HepG2 (cell line): ENCODE measurements at regions not wholly inside any gene's neighbourhood (a gene's known extent, or its start where the extent isn't known, plus 50 kb on each side); places are given as distances from the start of the nearest gene placed in this dataset.

Experiments
- ATAC-seq: fragments of 200-7000 bp; cut with Tn5 transposase; 3 replicates; pipeline ENCODE4 v1.9.1; 2020; ENCODE audit warnings: mild to moderate bottlenecking, moderate library complexity
- BruUV-seq: library from RNA; stranded (reverse); fragments of 400-500 nt; replicated peaks from 2 replicates; lab custom pipeline; 2021; lab: Mats Ljungman, UMichigan
- CTCF ChIA-PET: fragments of 300-600 bp; formaldehyde crosslinking; extraction: SDS; loops from one replicate; lab custom pipeline; 2021; ENCODE audit warnings: low total read pairs, inconsistent platforms, low intra/inter-chr PET ratio; lab: Yijun Ruan, JAX
- POLR2A ChIA-PET: fragments of 350-600 bp; sonication (Branson Sonifier 250); formaldehyde crosslinking; loops from one replicate; lab custom pipeline; 2020; ENCODE audit warnings: antibody characterized with exemption, inconsistent platforms; lab: Yijun Ruan, JAX
- DNase-seq: peaks from one replicate; pipeline ENCODE4 v3.0.0-alpha.2; 2015; ENCODE audit warnings: low spot score
- FAIRE-seq: peaks from 3 replicates; lab custom pipeline; 2011; peaks lifted over from hg19 to GRCh38; lab: Jason Lieb, UNC
- H2AFZ ChIP-seq: one replicate; pipeline ENCODE4 v1.6.1; 2011; ENCODE audit warnings: low read length, inconsistent platforms
- H3K27ac ChIP-seq: fragments of 300-600 bp; 3 replicates; pipeline ENCODE4 v1.8.0; 2011; ENCODE audit warnings: mixed run types, mild to moderate bottlenecking, mixed read lengths, low read length, inconsistent platforms; ENCODE audit not compliant: insufficient read depth; ENCODE audit errors: extremely low read length
- H3K27me3 ChIP-seq, 2 experiments: fragments of 200-600 bp in 1 of 2; 2 replicates in 1 of 2; 3 replicates in 1 of 2; pipeline versions ENCODE4 v1.6.0 to v1.8.0; 2011; ENCODE audit warnings: low read length in 2 of 2, mild to moderate bottlenecking in 2 of 2, moderate library complexity in 2 of 2, inconsistent platforms in 1 of 2; ENCODE audit not compliant: insufficient read depth in 2 of 2, control insufficient read depth in 1 of 2
- H3K36me3 ChIP-seq, 2 experiments: fragments of 200-600 bp in 1 of 2; replicated peaks in 1 of 2; 2 replicates in 1 of 2; 3 replicates in 1 of 2; pipeline versions ENCODE4 v1.5.1 to v1.8.0; 2011; ENCODE audit warnings: low read length in 2 of 2, inconsistent platforms in 1 of 2; ENCODE audit not compliant: insufficient read depth in 2 of 2, control insufficient read depth in 1 of 2
- H3K4me1 ChIP-seq: 2 replicates; pipeline ENCODE4 v1.5.1; 2012; ENCODE audit warnings: low read length, inconsistent platforms; ENCODE audit not compliant: insufficient read depth
- H3K4me2 ChIP-seq: 2 replicates; pipeline ENCODE4 v1.6.0; 2011; ENCODE audit warnings: low read depth, low read length, inconsistent platforms
- H3K4me3 ChIP-seq, 3 experiments: fragments of 200-600 bp in 1 of 3; sonication (generic), shearing (Covaris generic) in 1 of 3; replicated peaks in 1 of 3; 2 replicates each; pipeline ENCODE4 v1.5.1; 2011 to 2016; ENCODE audit warnings: low read length in 3 of 3, inconsistent platforms in 2 of 3, low read depth in 2 of 3, mild to moderate bottlenecking in 2 of 3, control low read depth in 1 of 3, mixed read lengths in 1 of 3; ENCODE audit not compliant: insufficient read depth in 1 of 3
- H3K79me2 ChIP-seq: one replicate; pipeline ENCODE4 v1.6.1; 2011; ENCODE audit warnings: low read length, inconsistent platforms; ENCODE audit not compliant: insufficient read depth
- H3K9ac ChIP-seq: 2 replicates; pipeline ENCODE4 v1.6.0; 2011; ENCODE audit warnings: mild to moderate bottlenecking, low read depth, low read length, inconsistent platforms; ENCODE audit not compliant: insufficient read depth
- H3K9me3 ChIP-seq: 2 replicates; pipeline ENCODE4 v1.5.1; 2012; ENCODE audit warnings: mild to moderate bottlenecking, low read length
- H4K20me1 ChIP-seq: 2 replicates; pipeline ENCODE4 v1.6.0; 2011; ENCODE audit warnings: inconsistent platforms, mild to moderate bottlenecking, low read length, moderate library complexity; ENCODE audit not compliant: insufficient read depth
- HMG20B ChIP-seq: conservative IDR thresholded peaks from 2 replicates; pipeline ENCODE4 v1.6.1; 2016; ENCODE audit warnings: missing genetic modification reagents, missing compliant biosample characterization
- PAWR ChIP-seq: sonication (generic); formaldehyde crosslinking; IDR thresholded peaks from 2 replicates; pipeline ENCODE4 v1.4.0; 2020; ENCODE audit warnings: missing genetic modification reagents, mild to moderate bottlenecking, borderline replicate concordance
- PITX1 ChIP-seq: sonication (generic); formaldehyde crosslinking; IDR thresholded peaks from 2 replicates; pipeline ENCODE4 v1.5.1; 2020; ENCODE audit warnings: mild to moderate bottlenecking, missing genetic modification reagents
- SMAD3 ChIP-seq: sonication (generic); formaldehyde crosslinking; IDR thresholded peaks from 2 replicates; pipeline ENCODE4 v1.4.0; 2020; ENCODE audit warnings: missing genetic modification reagents
- THAP9 ChIP-seq: sonication (generic); formaldehyde crosslinking; IDR thresholded peaks from 2 replicates; pipeline ENCODE4; 2020; ENCODE audit warnings: missing genetic modification reagents, mild to moderate bottlenecking, borderline replicate concordance
- ZNF234 ChIP-seq: sonication (generic); formaldehyde crosslinking; conservative IDR thresholded peaks from 2 replicates; pipeline ENCODE4 v1.5.1; 2020; ENCODE audit warnings: mild to moderate bottlenecking, missing genetic modification reagents
- ZNF263 ChIP-seq: sonication (generic); formaldehyde crosslinking; IDR thresholded peaks from 2 replicates; pipeline ENCODE4 v1.4.0; 2020; ENCODE audit warnings: missing genetic modification reagents
- ZNF383 ChIP-seq: sonication (generic); formaldehyde crosslinking; IDR thresholded peaks from 2 replicates; pipeline ENCODE4 v1.4.0; 2020; ENCODE audit warnings: missing genetic modification reagents, mild to moderate bottlenecking, borderline replicate concordance
- ZNF550 ChIP-seq: sonication (generic); formaldehyde crosslinking; IDR thresholded peaks from 2 replicates; pipeline ENCODE4 v1.4.0; 2020; ENCODE audit warnings: mild to moderate bottlenecking, missing genetic modification reagents, borderline replicate concordance
- ZNF552 ChIP-seq: sonication (generic); formaldehyde crosslinking; IDR thresholded peaks from 2 replicates; pipeline ENCODE4 v1.9.0; 2022; ENCODE audit warnings: missing genetic modification reagents, mild to moderate bottlenecking, borderline replicate concordance
- ZNF597 ChIP-seq: sonication (generic); formaldehyde crosslinking; IDR thresholded peaks from 2 replicates; pipeline ENCODE4 v1.5.0; 2020; ENCODE audit warnings: missing genetic modification reagents
- ZNF619 ChIP-seq: sonication (generic); formaldehyde crosslinking; IDR thresholded peaks from 2 replicates; pipeline ENCODE4 v1.4.0; 2020; ENCODE audit warnings: mild to moderate bottlenecking, missing genetic modification reagents
- WGBS: methylation state at CpG from one replicate; pipeline ENCODE4 v1.1.6; 2017; ENCODE audit warnings: low lambda C conversion rate; 5-methylcytosine and 5-hydroxymethylcytosine counted together
- in situ Hi-C: cut with HindIII; loops from 2 replicates; pipeline ENCODE4 v1.10.0; 2017; ENCODE audit warnings: low pct_unique_long_range_greater_than_20kb; ENCODE audit not compliant: extremely low pct_ligation_motif_present
- intact Hi-C: fragments of 100-400 bp; cut with micrococcal nuclease; formaldehyde crosslinking; loops from one replicate; pipeline ENCODE4 v1.10.0; 2022; ENCODE audit not compliant: unreplicated experiment

GRCh38 chr6:71395731-71396409 lies 107.3 kb downstream of the OGFRL1 start:
- H3K27me3 ChIP-seq = no peaks in the 10 kb centered on the region
- no peak overlapping the region for H3K4me3 ChIP-seq
- H2AFZ ChIP-seq = no peak overlapping the region
- no peaks in the 10 kb centered on the region for H3K9me3 ChIP-seq
- H3K9ac ChIP-seq = no peak overlapping the region
- 5% methylated on average over 3 of the region's 3 CpGs for WGBS
- H3K27ac ChIP-seq = no peak overlapping the region
- TF ChIP-seq HMG20B (CRISPR knock-in tag) (no peak), ZNF619 (CRISPR knock-in tag) (no peak), ZNF552 (no peak), THAP9 (no peak), ZNF383 (CRISPR knock-in tag) (no peak), ZNF263 (CRISPR knock-in tag) (no peak), ZNF234 (CRISPR knock-in tag) (no peak), ZNF550 (CRISPR knock-in tag) (no peak), PAWR (CRISPR knock-in tag) (no peak), ZNF597 (no peak), PITX1 (CRISPR knock-in tag) (no peak), SMAD3 (CRISPR knock-in tag) (no peak)
- TF ChIP-seq, all 625 proteins: peak for 0
- DNase-seq (no peak), FAIRE-seq (no peak), ATAC-seq (no peak)
- in situ Hi-C loops (loop anchor here (25.0 kb wide), 1 partner anchor 691 kb away; no protein-coding TSS in a partner anchor), intact Hi-C loops (no loop called here)
- Histone ChIP-seq H3K36me3 (no peaks in the 10 kb centered on the region), H3K79me2 (no peaks in the 10 kb centered on the region), H3K4me2 (no peak overlapping the region), H4K20me1 (no peaks in the 10 kb centered on the region), H3K4me1 (no peaks in the 10 kb centered on the region)
- CTCF ChIA-PET = no interaction called here
- POLR2A ChIA-PET = no interaction called here
- no TSS peak for BruUV-seq
